K562 (cell line): ENCODE measurements at regions not wholly inside any gene's neighbourhood (a gene's known extent, or its start where the extent isn't known, plus 50 kb on each side); places are given as distances from the start of the nearest gene placed in this dataset.

Source experiments
- ATF6 ChIP-seq: sonication (generic); formaldehyde crosslinking; IDR thresholded peaks from 2 replicates; pipeline ENCODE4 v1.4.0; 2020; ENCODE audit warnings: mild to moderate bottlenecking, missing genetic modification reagents
- BCL6 ChIP-seq: fragments of 250-450 bp; sonication (Bioruptor Pico); IDR thresholded peaks from 2 replicates; pipeline ENCODE4 v1.4.0; 2020
- ETV6 ChIP-seq, 3 experiments: fragments of 150-350 bp in 1 of 3; sonication (generic) in 1 of 3; formaldehyde crosslinking in 1 of 3; IDR thresholded peaks; 2 replicates each; pipeline versions ENCODE4 v1.6.1 to v1.8.0; 2014 to 2022; ENCODE audit warnings: borderline replicate concordance in 2 of 3, low read depth in 2 of 3, antibody characterized with exemption in 1 of 3, low read length in 1 of 3, mild to moderate bottlenecking in 1 of 3, missing genetic modification reagents in 1 of 3
- ZFP91 ChIP-seq: sonication (generic); formaldehyde crosslinking; IDR thresholded peaks from 2 replicates; pipeline ENCODE4 v1.8.0; 2022; ENCODE audit warnings: mild to moderate bottlenecking, missing genetic modification reagents
- ZNF263 ChIP-seq: sonication (generic); formaldehyde crosslinking; IDR thresholded peaks from 2 replicates; pipeline ENCODE4 v1.8.0; 2022; ENCODE audit warnings: mild to moderate bottlenecking, missing genetic modification reagents, borderline replicate concordance

GRCh38 chr2:217154923-217155322 is 295.1 kb upstream of the TNP1 start:
- no peak for TF ChIP-seq ETV6 (IDR thresholded peaks at IDR 0.05; ENCODE audit: borderline replicate concordance in 1 of 2, low read depth in 2 of 2, low read length in 1 of 2)
- no peak for TF ChIP-seq ETV6 (CRISPR knock-in tag; IDR thresholded peaks at IDR 0.05; ENCODE audit: borderline replicate concordance)
- no peak for TF ChIP-seq ZFP91 (CRISPR knock-in tag)
- no peak for TF ChIP-seq ATF6 (CRISPR knock-in tag)
- TF ChIP-seq ZNF263: no peak
- TF ChIP-seq BCL6: no peak
